SH-SY5Y (cell line): ENCODE measurements at regions not wholly inside any gene's neighbourhood (a gene's known extent, or its start where the extent isn't known, plus 50 kb on each side); places are given as distances from the start of the nearest gene placed in this dataset.

ENCODE experiments used
- GATA2 ChIP-seq: IDR thresholded peaks from 2 replicates; pipeline ENCODE4 v1.6.1; 2011; ENCODE audit warnings: mild to moderate bottlenecking, low read depth, low read length
- GATA3 ChIP-seq: IDR thresholded peaks from 2 replicates; pipeline ENCODE4 v1.6.1; 2011; ENCODE audit warnings: low read depth, mild to moderate bottlenecking, low read length, moderate library complexity

DNA sequence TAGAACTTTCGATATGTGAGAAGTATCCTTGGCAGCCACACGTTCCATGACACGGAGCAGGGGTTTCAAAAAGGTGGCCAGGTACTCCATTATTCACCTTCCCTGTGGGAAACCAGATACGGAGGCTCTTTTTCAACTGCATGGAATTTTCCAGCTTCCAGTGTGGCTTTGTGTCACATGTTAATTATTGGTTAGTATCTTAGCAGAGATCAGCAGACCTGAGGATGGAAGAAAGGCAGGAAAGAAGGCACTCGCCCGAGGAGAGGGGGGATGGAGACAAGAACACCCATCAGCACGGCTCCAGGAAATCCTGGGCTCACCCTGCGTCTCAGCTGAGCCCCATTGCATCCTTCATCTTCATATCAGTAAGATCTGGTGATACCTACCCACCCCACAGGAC is 115.5 kb downstream of the PXDC1 start:
- TF ChIP-seq GATA2 (no peak), GATA3 (no peak)
